WI38 (cell line): ENCODE measurements at regions not wholly inside any gene's neighbourhood (a gene's known extent, or its start where the extent isn't known, plus 50 kb on each side); places are given as distances from the start of the nearest gene placed in this dataset.

Experiments used
- H3K4me3 ChIP-seq: 2 replicates; pipeline ENCODE4 v1.5.1; 2011; ENCODE audit warnings: low read depth, mild to moderate bottlenecking, control low read depth, low read length
- CTCF ChIP-seq: IDR thresholded peaks from 2 replicates; pipeline ENCODE4 v1.5.1; 2012; ENCODE audit warnings: low read depth, mild to moderate bottlenecking, control low read depth, low read length

- no peak overlapping the region for H3K4me3 ChIP-seq
- no peak for TF ChIP-seq CTCF
Observed at GRCh38 chr5:126066836-126067235, 356.4 kb upstream of the GRAMD2B start.

- no peak for TF ChIP-seq CTCF
- H3K4me3 ChIP-seq, result no peak overlapping the region
Observed at GRCh38 chr5:126067404-126067803, 355.8 kb upstream of the GRAMD2B start.

- H3K4me3 ChIP-seq, result no peak overlapping the region
- TF ChIP-seq CTCF, result no peak
Observed at GRCh38 chr5:126069329-126069728, 353.9 kb upstream of the GRAMD2B start.

DNA sequence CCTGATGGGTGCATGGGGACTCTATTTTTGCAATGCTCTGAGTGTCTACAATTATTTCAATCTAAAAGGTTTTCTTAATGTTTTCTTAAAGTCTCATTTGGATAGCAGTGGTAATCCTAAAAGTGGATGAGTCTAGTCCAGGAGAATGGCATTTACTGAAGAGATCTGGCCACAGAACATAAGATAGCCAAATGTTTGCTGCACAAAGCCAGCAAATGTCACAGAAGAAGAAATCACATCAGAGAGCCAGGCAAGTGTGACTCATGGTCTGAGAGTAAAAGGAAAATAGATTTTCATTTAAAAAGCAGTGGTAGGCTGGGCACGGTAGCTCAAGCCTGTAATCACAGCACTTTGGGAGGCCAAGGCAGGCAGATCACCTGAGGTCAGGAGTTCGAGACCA lies 352.7 kb upstream of the GRAMD2B start:
- H3K4me3 ChIP-seq, result no peak overlapping the region
- no peak for TF ChIP-seq CTCF

DNA sequence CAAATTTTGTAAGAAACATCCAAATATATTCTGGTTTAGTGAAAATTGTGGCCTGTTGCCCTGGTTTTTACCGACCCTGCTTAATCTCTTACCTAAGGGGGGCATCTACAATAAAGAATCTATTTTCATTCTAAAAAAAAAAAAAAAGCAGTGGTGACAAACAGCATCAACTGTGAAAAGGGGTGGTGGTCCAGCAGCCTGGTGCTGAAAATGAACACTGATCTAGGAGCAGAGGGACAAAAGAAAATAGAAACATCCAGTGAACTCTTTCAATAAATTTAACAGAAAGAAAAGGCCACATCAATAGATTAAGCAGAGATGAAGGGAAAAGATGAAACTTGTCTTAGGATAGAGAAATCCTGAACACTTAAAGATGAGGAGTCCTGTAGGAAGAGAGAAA lies 348.7 kb upstream of the GRAMD2B start:
- H3K4me3 ChIP-seq, result no peak overlapping the region
- no peak for TF ChIP-seq CTCF

DNA sequence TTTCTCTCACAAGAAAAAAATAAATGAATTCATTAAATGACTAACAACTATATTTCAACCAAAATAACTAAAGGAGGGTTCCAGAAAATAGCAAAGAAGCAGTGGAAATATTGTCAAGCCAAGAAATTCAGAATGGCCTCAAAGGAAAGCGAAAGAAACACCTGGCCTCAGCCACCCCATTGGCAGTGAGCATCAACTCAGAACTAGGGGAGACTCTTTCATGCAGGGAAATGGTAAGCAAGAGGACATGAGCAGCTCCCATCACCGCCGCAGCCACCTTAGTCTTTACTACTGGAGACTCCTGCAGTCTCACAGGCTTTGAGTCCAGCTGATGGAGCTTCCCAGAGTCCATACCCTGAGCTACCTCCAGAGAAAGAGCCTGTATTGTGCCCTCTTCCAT lies 343.9 kb upstream of the GRAMD2B start:
- H3K4me3 ChIP-seq, result no peak overlapping the region

GRCh38 chr5:126081209-126081608 lies 342.0 kb upstream of the GRAMD2B start:
- TF ChIP-seq CTCF, result no peak
- no peak overlapping the region for H3K4me3 ChIP-seq

More for the DNA sequence above, 343.9 kb upstream of the GRAMD2B start:
- TF ChIP-seq CTCF, result no peak

GRCh38 chr5:126093041-126093440 lies 330.2 kb upstream of the GRAMD2B start:
- H3K4me3 ChIP-seq, result no peak overlapping the region
- TF ChIP-seq CTCF, result no peak
